Suppressor macrophage treated with lipopolysaccharide for 4 hours (primary cell): ENCODE measurements at regions not wholly inside any gene's neighbourhood (a gene's known extent, or its start where the extent isn't known, plus 50 kb on each side); places are given as distances from the start of the nearest gene placed in this dataset.
"Not testable (repeated sequence)": the region's sequence is repeated elsewhere in the genome, so short reads cannot be mapped to it uniquely, and the experiment has no call there.

Experiments used
- DNase-seq: peaks from one replicate; pipeline ENCODE4 v3.0.0-alpha.2; 2020

DNA sequence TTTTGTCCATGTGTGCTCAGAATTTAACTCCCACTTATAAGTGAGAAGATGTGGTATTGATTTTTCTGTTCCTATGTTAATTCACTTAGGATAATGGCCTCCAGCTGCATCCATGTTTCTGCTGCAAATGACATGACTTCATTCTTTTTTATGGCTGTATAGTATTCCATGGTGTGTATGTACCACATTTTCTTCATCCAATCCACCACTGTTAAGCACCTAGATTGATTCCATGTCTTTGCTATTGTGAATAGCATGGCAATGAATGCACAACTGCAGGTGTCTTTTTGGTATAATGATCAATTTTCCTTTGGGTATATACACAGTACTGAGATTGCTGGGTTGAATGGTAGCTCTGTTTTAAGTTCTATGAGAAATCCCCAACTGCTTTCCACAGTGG is 657.7 kb downstream of the ETNK1 start:
- DNase-seq: no peak

- not testable (repeated sequence) for DNase-seq
Measured at GRCh38 chr12:23285764-23286530, 661.0 kb downstream of the ETNK1 start.

DNA sequence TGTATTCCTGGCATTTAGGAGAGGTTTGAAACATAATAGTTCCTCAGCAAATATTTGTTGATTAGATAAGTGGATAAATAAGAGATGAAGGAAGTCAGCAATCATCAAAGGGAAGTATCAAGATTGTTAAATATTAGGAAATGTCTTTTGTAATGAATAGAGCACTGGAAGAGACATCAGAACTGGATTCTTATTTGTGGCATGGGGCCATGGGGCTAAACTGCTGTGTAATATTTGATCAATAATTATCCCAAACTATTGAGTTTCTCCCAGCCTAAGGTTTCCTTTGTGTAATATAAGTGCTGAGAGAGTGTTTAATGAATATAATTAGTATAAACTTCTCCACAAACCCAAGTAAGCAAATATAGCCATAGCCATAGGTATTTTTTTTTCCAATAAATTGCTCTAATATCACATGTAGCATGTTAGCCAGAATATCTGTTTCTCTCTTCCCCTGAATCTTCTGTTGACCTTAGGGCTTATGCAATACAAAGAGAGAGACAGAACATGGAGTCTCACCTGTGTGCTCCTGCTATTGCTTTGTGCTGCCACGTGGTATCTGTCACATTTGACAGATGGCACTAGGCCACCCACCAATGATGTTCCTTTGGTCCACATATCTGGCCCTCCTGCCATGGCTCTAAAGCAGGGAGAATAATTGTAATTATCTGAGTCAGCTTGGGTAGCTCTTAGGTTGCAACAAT is 658.7 kb downstream of the SOX5 start:
- DNase-seq: no peak

- DNase-seq: no peak
Measured at GRCh38 chr12:23303220-23303619, 646.2 kb downstream of the SOX5 start.

GRCh38 chr12:23303821-23304220 is 645.6 kb downstream of the SOX5 start:
- no peak for DNase-seq

DNA sequence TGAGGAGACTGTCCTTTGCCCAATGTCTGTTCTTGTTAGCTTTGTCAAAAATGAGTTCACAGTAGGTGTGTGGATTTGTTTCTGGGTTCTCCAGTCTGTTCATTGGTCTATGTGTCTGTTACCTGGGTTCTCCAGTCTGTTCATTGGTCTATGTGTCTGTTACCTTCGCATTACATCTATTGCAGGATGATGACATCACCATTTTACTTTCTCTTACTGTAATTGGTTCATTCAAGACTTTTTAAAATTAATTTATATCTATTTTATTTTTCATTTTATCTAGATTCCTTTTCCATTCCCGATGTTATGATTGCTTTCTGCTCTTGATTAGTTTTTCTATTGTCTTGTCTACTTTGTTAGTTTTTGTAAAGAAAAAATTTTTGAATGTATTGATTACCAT is 615.5 kb downstream of the SOX5 start:
- DNase-seq: no peak

DNA sequence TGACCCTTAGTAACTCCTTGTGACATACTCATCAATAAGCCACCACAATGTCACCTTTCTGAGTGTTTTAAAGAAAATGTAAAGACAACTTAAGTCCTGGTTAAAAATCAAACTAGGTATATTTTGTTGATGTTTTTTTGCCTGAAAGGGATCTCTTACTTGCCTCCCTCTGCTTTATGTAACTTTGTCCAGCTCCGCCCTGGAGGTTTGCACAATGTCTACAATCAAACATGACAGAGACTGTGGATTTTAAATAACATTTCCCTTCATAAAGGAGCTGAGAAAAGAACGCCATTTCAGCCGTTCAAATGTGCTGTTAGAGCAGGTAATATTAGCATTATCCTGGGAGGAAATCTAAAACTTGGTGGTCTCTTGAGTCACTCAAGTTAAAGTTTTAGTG is 613.9 kb downstream of the SOX5 start:
- no peak for DNase-seq

GRCh38 chr12:23337213-23337612 is 612.3 kb downstream of the SOX5 start:
- no peak for DNase-seq

- no peak for DNase-seq
Measured at GRCh38 chr12:23340351-23340750, 609.1 kb downstream of the SOX5 start.

- DNase-seq: no peak
Measured at GRCh38 chr12:23342407-23342806, 607.1 kb downstream of the SOX5 start.

- no peak for DNase-seq
Measured at GRCh38 chr12:23349564-23349963, 599.9 kb downstream of the SOX5 start.

GRCh38 chr12:23350808-23351207 is 598.7 kb downstream of the SOX5 start:
- DNase-seq: no peak

DNA sequence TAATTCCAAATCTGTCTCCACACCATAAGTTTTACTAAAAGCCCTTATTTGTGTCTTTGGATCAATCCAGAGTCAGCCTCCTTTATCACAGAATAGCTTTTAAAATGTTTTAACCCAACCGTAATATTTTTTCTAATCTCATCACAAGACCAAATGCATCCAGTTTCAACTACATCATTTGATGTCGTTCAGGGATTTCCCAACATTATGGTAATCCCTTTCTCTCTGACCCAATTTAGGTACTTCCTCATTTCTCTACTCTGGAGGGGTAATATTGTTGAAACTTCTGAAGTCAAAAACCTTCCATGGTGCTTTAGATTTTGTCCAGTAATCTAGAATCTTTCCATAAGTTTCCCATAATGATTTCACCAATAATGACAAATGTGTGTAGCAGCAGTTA is 596.8 kb downstream of the SOX5 start:
- DNase-seq: no peak

- no peak for DNase-seq
Measured at GRCh38 chr12:23354800-23355199, 594.7 kb downstream of the SOX5 start.

DNA sequence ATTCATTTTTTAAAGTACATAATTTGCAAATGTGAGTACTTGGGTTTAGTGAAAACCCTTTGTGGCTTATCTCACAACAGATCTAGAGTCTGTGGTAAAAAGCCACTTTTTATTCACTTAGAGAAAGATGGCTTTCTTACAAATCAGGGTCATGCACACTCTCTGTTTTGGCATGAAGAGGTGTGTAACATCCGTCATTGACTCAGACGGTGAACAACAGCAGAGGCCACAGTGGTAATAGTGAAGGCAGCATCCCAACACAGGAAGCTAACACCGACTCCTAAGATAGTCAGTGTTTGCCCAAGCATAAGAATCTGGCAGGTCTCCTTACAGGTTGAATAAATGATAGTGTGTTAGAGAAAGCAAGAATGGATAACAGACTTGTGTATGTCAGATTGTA is 593.0 kb downstream of the SOX5 start:
- no peak for DNase-seq

DNA sequence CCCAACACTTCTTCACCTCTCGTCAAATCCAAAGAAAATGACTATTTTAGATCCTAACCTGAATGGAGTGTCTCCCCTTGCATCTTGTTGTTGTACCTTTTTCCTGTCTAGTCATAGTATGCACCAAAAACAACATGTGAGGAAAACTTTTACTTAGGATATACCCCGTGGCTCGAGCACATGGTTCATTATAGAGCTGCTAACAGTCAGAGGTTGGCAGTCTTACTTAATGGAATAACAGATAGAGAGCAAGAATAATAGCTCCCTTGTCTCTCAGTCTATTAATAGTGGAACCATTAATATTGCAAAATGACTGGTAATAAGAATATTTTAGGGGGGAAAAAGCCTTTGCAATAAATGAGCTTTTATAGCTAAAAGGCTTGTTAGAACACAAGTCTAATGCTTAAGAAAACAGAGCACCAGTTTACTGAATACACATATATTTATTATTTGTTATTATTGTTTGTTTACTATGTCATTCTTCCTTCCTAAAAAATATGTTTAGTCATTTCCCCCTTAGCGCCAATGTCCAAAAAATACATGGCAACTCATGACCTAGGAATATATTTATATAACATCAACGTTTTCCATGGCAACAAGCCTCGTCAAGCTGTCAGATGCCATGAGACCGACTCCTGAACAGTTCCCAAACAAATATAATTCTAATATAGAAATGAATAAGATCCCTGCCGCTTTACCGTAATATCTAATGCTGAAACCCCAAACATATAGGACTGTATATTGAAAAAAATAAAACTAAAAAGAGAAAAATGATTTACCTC is 592.4 kb downstream of the SOX5 start:
- no peak for DNase-seq

GRCh38 chr12:23359975-23360701 is 589.3 kb downstream of the SOX5 start:
- DNase-seq: no peak

DNA sequence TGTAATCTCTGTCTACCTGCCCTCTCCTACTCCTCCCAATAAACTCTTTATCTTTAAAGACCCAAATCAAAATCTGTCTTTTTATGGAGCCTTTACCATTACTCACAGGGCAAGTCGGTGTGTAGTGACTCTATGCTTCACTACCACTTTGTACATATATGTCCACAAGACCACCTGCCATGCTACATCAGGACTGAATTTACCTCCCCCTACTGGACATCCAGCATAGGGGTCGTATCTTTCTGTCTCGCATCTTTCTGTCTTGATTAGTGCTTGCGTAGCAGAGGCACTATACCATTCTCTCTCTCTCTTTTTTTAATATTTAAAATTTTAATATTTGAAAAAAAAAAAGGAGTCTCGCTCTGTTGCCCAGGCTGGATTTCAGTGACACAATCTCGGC is 587.5 kb downstream of the SOX5 start:
- no peak for DNase-seq

- no peak for DNase-seq
Measured at GRCh38 chr12:23368590-23368989, 580.9 kb downstream of the SOX5 start.

GRCh38 chr12:23375621-23376020 is 573.8 kb downstream of the SOX5 start:
- DNase-seq: no peak

GRCh38 chr12:23376238-23376637 is 573.2 kb downstream of the SOX5 start:
- no peak for DNase-seq

DNA sequence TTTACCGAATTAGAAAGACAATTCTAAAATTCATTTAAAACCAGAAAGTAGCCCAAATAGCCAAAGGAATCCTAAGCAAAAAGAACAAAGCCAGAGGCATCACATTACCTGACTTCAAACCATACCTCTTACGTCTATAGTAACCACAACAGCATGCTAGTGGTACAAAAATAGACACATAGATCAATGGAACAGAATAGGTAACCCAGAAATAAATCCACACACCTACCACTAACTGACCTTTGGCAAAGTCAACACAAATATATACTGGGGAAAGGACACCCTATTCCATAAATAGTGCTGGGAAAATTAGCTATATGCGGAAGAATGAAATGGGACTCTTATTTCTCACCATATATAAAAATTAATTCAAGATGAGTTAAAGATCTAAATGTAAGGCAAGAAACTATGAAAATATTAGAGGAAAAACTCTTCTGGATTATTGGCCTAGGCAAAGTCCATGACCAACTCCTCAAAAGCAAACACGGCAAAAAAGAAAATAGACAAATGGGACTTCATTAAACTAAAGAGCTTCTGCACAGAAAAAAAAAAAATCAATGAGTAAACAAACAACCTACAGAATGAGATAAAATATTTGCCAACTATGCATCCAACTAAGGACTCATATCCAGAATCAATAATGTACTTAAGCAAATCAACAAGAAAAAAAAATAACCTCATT is 568.9 kb downstream of the SOX5 start:
- DNase-seq: no peak

GRCh38 chr12:23388898-23389297 is 560.6 kb downstream of the SOX5 start:
- not testable (repeated sequence) for DNase-seq
